HG03469 (cell line): ENCODE measurements at regions not wholly inside any gene's neighbourhood (a gene's known extent, or its start where the extent isn't known, plus 50 kb on each side); places are given as distances from the start of the nearest gene placed in this dataset.

Source experiments
- ATAC-seq: cut with Tn5 transposase; IDR thresholded peaks from one replicate; pipeline ENCODE4 v1.9.1; 2021; ENCODE audit warnings: mild to moderate bottlenecking, moderate library complexity, moderate number of reproducible peaks; ENCODE audit not compliant: unreplicated experiment

DNA sequence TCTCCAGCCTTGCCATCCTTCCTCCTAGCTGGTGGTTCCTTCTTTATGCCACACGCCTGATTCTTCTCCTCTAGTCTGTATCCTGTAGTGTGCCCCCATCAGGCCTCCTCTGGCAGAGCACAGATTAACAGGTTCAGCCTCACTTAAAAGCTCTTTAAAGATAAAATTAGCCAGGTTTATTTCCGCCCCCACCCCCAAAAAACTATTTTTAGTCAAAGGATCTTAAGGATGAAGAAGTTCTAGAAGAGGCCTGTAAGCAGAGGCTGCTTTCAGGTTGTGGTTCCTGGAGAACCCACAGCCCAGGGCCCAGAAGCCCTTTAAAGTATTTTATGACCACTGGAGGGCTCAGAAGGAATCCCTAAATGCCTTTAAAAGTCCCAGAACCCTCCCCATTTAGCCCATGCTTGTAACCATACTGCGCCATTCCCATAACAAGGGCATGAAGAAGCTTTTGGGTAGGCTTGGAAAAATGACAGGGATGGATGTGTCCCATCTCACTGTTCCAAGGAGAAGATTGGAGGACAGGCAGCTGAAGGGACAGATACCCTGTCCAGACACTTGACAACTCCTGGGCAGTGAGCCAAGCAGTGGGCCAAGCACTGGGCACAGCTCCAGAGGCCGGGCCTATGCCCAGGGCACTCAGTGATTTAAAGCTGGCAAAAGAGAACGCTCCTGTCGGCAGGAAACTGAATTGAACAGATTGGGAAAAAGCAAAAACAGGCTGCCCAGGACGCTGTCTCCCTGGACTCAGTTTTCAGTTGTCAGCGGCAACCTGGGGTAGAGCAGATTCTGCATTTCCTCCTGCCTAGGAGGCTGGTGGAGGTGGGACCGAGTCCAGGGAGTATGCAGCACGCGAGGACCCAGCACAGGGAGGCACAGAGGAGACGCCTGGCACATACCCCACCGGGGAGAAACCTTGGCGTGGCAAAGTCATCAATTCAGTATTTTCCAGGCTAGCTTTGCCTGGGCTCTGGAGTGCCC, 106.3 kb upstream of the SSBP2 start:
- no peak for ATAC-seq

GRCh38 chr5:81855591-81855990, 104.7 kb upstream of the SSBP2 start:
- ATAC-seq: no peak

DNA sequence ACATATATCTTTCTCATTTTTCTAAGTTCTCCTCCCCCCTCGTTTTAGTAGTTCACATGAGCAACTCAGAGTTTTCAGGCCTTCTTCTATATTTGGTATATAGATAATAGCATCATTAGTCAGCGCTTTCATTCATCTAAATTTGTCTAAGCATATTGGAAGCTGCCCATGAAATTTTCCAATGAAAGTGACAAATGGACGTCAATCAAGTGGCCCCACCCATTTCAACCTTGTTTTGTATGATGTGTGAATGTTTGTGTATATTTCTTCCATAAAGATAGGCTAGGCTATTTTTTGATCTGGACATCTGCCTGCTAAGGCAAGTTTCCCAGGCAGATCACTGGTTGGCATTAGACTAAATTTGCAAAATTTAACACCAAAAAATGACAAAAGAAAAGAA, 104.0 kb upstream of the SSBP2 start:
- ATAC-seq: no peak

DNA sequence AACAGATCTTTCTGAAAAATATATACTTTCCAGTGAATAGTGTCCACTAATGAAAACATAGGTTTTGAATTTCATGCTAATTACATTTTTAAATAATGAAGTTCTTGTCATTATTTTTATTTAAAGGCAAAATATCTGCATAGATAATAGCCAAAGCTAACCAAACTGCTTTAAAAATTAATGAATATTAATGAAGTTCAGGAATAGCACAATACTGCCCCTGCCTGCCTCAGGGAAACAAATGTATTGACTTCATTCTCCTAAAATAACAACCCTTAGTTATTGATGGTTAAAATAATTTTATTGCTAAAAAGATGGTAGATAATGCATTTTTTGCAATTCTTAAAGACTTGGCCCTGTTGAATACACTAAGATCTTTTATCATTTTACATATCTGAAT, 103.6 kb upstream of the SSBP2 start:
- ATAC-seq: no peak

- no peak for ATAC-seq
Measured at GRCh38 chr5:81853030-81853357, 102.1 kb upstream of the SSBP2 start.

DNA sequence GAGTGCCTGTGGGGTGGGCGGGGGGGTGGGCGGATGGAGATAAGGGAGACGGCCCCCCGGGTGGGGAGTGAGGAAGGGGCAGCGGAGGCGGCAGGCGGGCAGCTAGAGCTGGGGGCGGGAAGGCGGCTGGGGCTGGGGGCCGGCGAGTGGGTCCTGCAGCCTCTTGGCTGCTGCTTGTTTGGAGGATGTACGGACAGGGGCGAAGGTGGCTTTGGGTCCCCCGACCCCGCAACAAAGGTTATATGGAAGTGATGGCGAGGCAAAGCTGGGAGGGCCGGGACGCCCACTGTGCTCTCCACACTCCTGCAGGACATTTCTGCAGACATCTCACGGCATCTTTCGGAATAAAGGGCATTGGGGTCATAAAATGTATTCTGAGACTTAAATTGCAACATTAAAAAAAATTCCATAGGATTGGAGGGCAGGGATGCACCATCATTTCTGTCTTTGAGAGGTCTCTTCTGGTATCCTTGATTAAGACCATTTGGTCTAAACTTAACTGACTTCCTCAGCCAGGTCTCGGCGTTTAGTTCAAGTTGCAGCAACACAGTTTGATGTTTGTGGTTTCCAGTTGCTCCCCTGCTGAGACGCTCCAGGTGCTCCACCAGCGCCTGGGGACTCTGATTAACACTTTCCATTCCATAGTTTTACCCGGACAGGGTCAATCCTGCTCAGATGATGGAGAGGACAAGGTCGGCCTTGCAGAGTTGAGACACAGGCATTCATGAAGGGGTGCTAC, 101.6 kb upstream of the SSBP2 start:
- no peak for ATAC-seq

DNA sequence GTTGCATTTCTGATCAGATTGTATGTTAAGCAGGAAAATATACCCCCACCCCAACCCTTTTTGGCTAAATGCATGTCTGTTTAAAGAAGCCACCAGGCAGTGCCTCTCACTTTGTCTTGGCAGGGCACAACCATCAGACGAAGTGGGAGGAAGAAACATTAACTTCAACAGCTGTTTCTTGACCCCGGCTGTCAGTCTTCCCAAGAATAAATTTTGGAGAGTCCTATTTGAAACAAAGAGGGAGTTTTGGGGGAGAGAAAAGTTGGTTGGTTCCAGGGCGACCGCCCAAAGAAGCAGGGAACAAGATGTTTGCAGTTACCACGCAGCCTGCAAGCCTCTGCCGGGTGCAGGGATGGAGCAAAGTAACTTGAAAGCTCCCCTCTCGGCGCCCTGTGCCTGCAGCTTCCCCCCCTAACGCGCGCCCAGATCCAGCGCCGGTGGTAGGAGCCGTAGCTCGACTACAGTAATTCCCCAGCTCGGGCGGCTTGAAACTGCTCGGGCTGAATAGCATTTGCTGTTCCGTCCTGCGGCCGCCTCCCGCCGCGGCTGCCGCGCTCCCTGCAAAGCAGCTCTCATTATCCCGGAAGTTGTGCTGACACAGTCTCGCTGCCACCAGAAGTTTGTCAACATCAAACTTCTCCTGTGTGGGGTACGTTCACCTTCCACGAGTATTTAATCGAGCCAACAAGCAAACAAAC, 100.7 kb upstream of the SSBP2 start:
- peak; percentile 75 for ATAC-seq

GRCh38 chr5:81850501-81851357, 99.8 kb upstream of the SSBP2 start:
- ATAC-seq: no peak

GRCh38 chr5:81849770-81850367, 99.0 kb upstream of the SSBP2 start:
- ATAC-seq: no peak

GRCh38 chr5:81848362-81848880, 97.5 kb upstream of the SSBP2 start:
- ATAC-seq: no peak

GRCh38 chr5:81846301-81846700, 95.4 kb upstream of the SSBP2 start:
- no peak for ATAC-seq

- ATAC-seq: no peak
Measured at GRCh38 chr5:81843845-81844244, 92.9 kb upstream of the SSBP2 start.

DNA sequence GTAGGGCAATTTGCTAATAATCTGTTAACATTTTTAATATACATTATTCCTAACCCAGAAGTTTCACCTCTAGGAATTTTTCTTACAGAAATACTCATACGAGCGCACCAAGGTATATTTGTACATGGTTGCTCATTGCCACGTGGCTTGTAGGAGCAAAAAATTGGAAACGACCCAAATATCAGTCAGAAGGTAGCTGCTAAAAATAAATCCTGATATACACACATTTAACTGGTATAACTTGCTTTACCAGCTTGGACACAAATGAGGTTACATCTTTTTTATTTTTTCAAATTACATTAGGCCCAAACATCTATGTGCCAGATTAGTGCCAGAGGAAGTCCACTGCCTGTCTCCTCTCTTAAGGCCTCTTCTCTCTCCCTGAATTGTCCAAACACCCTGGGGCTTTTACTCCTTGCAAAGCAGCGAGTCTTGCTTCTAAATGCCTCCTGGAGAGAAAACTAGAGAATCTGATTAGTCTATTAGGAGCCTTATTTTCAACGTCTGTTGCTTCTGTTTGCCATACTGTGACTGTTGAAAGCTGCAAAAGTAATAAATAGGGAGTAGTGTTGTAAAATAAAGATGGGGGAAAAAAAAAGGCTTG, 92.0 kb upstream of the SSBP2 start:
- no peak for ATAC-seq

- ATAC-seq: no peak
Measured at GRCh38 chr5:81839034-81839433, 88.1 kb upstream of the SSBP2 start.

DNA sequence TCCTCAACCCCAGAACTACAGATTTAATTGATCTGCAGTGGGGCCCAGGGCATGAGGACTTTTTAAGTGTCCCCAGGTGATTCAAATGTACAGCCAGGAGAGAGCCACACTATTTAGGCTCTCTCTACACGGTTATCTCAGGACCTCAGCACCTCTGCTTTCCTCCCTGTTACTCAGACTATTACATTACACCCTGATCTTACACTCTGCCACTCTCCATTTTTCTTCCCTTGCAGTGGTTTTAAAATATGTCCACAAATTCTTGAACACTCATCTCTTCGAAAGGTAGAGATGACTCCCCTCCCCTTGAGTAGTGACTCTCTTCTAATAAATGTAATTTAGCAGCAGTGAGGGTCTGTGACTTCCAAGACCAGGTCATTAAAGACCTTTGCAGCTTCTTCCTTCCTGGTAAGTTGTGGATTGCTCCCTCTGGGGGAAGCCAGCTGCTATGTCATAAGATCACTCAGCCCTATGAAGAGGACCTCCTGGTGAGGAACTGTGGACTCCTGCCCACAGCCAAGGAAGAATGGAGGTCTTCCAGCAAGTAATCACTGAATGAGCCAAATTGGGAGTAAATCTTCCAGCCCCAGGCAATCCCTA, 87.5 kb upstream of the SSBP2 start:
- ATAC-seq: no peak

DNA sequence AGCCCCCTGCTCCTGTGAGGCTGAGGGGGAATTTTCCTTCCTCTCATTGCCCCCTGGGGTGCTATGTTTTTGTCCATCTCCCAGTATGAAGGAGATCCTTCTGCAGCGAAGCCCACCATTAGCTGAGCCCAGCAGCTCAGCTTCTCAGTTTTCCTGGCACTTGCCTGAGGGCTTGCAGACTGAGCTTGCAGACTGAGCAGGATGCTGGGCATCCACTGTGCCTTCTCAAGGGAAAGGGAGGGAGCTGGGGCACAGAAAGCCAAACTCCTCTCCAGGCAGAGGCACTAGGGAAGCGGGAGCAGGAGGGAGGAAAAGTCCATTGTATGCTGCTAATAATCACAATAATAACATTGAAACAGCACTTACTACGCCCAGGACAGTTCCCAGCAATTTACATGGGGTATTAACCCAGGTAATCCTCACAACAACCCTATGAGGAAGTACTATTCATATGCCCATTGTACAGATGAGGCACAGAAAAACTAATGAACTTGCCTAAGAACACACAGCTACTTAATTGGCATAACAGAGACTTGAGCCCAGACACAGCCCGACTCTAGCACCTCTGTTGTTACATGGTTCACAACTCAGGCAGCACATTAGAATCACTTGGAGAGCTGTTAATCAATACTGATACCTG, 86.9 kb upstream of the SSBP2 start:
- no peak for ATAC-seq

- no peak for ATAC-seq
Measured at GRCh38 chr5:81835814-81836367, 85.0 kb upstream of the SSBP2 start.

DNA sequence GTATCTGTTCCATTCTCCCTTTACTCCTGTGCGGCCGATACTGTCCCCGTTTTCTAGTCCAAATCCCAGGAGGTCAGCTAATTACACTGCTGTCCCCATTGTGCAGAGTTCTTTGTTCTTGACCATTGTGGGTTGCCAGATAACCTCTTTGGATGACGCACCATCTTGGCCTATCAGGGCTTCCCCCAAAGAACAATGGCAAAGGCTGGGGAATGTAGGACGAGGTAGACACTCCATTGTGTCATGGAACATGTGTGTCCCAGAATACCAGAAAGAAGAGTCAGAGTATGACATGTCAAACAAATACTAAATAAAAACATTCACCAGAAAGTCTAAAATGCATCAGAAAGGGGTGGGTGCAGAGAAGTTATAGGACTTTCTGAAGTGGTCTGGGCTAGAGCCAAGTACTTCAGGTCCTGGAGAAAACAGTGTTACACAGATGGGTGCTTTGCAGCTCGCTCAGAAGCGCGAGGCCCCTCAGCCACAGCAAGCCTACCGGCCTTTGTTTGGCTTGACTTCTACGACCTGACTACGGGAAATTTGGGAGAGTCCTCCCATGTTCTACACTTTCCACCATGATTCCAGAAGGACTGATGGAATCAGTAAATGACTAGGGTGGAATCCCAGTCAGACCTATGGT, 83.2 kb upstream of the SSBP2 start:
- ATAC-seq: no peak
